Panc1 (cell line): ENCODE measurements at regions not wholly inside any gene's neighbourhood (a gene's known extent, or its start where the extent isn't known, plus 50 kb on each side); places are given as distances from the start of the nearest gene placed in this dataset.

Experiments used
- POLR2AphosphoS5 ChIP-seq: IDR thresholded peaks from 2 replicates; pipeline ENCODE4 v1.6.1; 2012; ENCODE audit warnings: mild to moderate bottlenecking, low read depth, low read length, moderate library complexity
- REST ChIP-seq, 2 experiments: IDR thresholded peaks; 2 replicates each; pipeline ENCODE4 v1.6.1; 2011 to 2012; ENCODE audit warnings: low read depth in 2 of 2, control low read depth in 1 of 2, low read length in 1 of 2, mild to moderate bottlenecking in 1 of 2, moderate library complexity in 1 of 2; ENCODE audit not compliant: insufficient read depth in 1 of 2
- SIN3A ChIP-seq: IDR thresholded peaks from 2 replicates; pipeline ENCODE4 v1.6.1; 2012; ENCODE audit warnings: low read depth, mild to moderate bottlenecking, low read length, moderate library complexity, borderline replicate concordance; ENCODE audit not compliant: insufficient read depth
- TCF7L2 ChIP-seq: IDR thresholded peaks from 2 replicates; pipeline ENCODE4 v1.6.1; 2011; ENCODE audit warnings: mild to moderate bottlenecking, low read depth, low read length, inconsistent platforms
- TF ChIP-seq, protein P1 (sequence below): fragments of 450-650 bp; IDR thresholded peaks from 2 replicates; pipeline ENCODE4 v1.5.1; 2017; ENCODE audit warnings: mild to moderate bottlenecking

DNA sequence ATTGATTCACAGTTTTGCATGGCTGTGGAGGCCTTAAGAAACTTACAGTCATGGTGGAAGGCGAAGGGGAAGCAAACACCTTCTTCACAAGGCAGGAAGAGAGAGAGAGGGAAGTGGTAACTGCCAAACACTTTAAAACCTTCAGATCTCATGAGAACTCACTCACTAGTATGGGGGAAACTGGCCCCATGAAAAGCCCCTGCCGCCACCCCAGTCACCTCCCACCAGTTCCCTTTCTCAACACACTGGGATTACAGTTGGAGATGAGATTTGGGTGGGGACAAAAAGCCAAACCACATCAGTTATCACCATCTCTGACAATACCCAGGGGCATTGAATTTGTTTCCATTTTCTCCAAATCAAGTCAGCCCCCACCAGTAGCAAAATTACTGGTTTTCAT, 740.4 kb downstream of the GATA3 start:
- TF ChIP-seq, protein P1, sequence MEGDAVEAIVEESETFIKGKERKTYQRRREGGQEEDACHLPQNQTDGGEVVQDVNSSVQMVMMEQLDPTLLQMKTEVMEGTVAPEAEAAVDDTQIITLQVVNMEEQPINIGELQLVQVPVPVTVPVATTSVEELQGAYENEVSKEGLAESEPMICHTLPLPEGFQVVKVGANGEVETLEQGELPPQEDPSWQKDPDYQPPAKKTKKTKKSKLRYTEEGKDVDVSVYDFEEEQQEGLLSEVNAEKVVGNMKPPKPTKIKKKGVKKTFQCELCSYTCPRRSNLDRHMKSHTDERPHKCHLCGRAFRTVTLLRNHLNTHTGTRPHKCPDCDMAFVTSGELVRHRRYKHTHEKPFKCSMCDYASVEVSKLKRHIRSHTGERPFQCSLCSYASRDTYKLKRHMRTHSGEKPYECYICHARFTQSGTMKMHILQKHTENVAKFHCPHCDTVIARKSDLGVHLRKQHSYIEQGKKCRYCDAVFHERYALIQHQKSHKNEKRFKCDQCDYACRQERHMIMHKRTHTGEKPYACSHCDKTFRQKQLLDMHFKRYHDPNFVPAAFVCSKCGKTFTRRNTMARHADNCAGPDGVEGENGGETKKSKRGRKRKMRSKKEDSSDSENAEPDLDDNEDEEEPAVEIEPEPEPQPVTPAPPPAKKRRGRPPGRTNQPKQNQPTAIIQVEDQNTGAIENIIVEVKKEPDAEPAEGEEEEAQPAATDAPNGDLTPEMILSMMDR = no peak
- no peak for TF ChIP-seq REST (IDR thresholded peaks at IDR 0.05; ENCODE audit: insufficient read depth in 1 of 2, low read depth in 2 of 2, low read length in 1 of 2)
- no peak for TF ChIP-seq POLR2AphosphoS5
- TF ChIP-seq TCF7L2 = no peak
- no peak for TF ChIP-seq SIN3A
